Keratinocyte (primary cell): ENCODE measurements at regions not wholly inside any gene's neighbourhood (a gene's known extent, or its start where the extent isn't known, plus 50 kb on each side); places are given as distances from the start of the nearest gene placed in this dataset.

Source experiments
- DNase-seq: peaks from one replicate; pipeline ENCODE4 v3.0.0-alpha.2; 2011; ENCODE audit warnings: low read depth, missing footprints, low spot score
- FAIRE-seq: peaks from 2 replicates; lab custom pipeline; 2011; peaks lifted over from hg19 to GRCh38; lab: Jason Lieb, UNC
- H2AFZ ChIP-seq: 2 replicates; pipeline ENCODE4 v1.6.0; 2012; ENCODE audit warnings: low read length, control low read depth, inconsistent platforms; ENCODE audit not compliant: control insufficient read depth
- H3K27ac ChIP-seq: 2 replicates; pipeline ENCODE4 v1.5.1; 2011; ENCODE audit warnings: low read length; ENCODE audit not compliant: control insufficient read depth, insufficient read depth
- H3K27me3 ChIP-seq: 3 replicates; pipeline ENCODE4 v1.6.0; 2011; ENCODE audit warnings: low read length; ENCODE audit not compliant: control insufficient read depth, insufficient read depth; ENCODE audit errors: extremely low read depth
- H3K36me3 ChIP-seq, 2 experiments: 2 replicates in 1 of 2; 3 replicates in 1 of 2; pipeline ENCODE4 v1.5.1; 2011; ENCODE audit warnings: low read length in 2 of 2, mild to moderate bottlenecking in 1 of 2; ENCODE audit not compliant: control insufficient read depth in 2 of 2, insufficient read depth in 2 of 2; ENCODE audit errors: extremely low read depth in 1 of 2
- H3K4me1 ChIP-seq: 3 replicates; pipeline ENCODE4 v1.5.1; 2011; ENCODE audit warnings: low read length; ENCODE audit not compliant: control insufficient read depth, insufficient read depth; ENCODE audit errors: extremely low read depth
- H3K4me2 ChIP-seq: 3 replicates; pipeline ENCODE4 v1.6.0; 2011; ENCODE audit warnings: low read depth, low read length; ENCODE audit not compliant: control insufficient read depth, insufficient read depth; ENCODE audit errors: extremely low read depth
- H3K4me3 ChIP-seq, 3 experiments: fragments of 200-600 bp in 1 of 3; sonication (generic) in 1 of 3; 2 replicates in 2 of 3; 3 replicates in 1 of 3; pipeline ENCODE4 v1.5.1; 2011 to 2016; ENCODE audit warnings: low read length in 3 of 3, mild to moderate bottlenecking in 3 of 3, control low read depth in 2 of 3, inconsistent platforms in 1 of 3, low read depth in 1 of 3, mixed read lengths in 1 of 3, mixed run types in 1 of 3, moderate library complexity in 1 of 3; ENCODE audit not compliant: control insufficient read depth in 2 of 3, insufficient read depth in 2 of 3; ENCODE audit errors: extremely low read depth in 1 of 3
- H3K79me2 ChIP-seq: 2 replicates; pipeline ENCODE4 v1.6.0; 2012; ENCODE audit warnings: low read length; ENCODE audit not compliant: control insufficient read depth, insufficient read depth
- H3K9ac ChIP-seq: 3 replicates; pipeline ENCODE4 v1.6.0; 2011; ENCODE audit warnings: low read length; ENCODE audit not compliant: control insufficient read depth, insufficient read depth; ENCODE audit errors: extremely low read depth
- H3K9me1 ChIP-seq: 3 replicates; pipeline ENCODE4 v1.6.0; 2011; ENCODE audit warnings: low read length; ENCODE audit not compliant: control insufficient read depth, insufficient read depth; ENCODE audit errors: extremely low read depth
- H3K9me3 ChIP-seq: 2 replicates; pipeline ENCODE4 v1.5.1; 2012; ENCODE audit warnings: low read depth, low read length; ENCODE audit not compliant: control insufficient read depth
- H4K20me1 ChIP-seq: 3 replicates; pipeline ENCODE4 v1.6.0; 2011; ENCODE audit warnings: low read length; ENCODE audit not compliant: control insufficient read depth, insufficient read depth; ENCODE audit errors: extremely low read depth
- EZH2 ChIP-seq: IDR thresholded peaks from one replicate; pipeline ENCODE4 v1.6.1; 2012; ENCODE audit warnings: inconsistent platforms, mild to moderate bottlenecking, low read length, moderate library complexity
- dilution Hi-C: fragments of 300-500 bp; cut with MboI; formaldehyde crosslinking; loops from one replicate; pipeline ENCODE4 v1.7.0; 2020; ENCODE audit warnings: low sequenced_read_pairs; ENCODE audit not compliant: extremely low pct_ligation_motif_present
- TF ChIP-seq, protein P1 (sequence below), 3 experiments: IDR thresholded peaks in 1 of 3; conservative IDR thresholded peaks in 1 of 3; optimal IDR thresholded peaks in 1 of 3; 2 replicates in 2 of 3; 3 replicates in 1 of 3; pipeline versions ENCODE3 to v1.5.1; 2011; ENCODE audit warnings: low read length in 3 of 3, mild to moderate bottlenecking in 3 of 3, moderate library complexity in 2 of 3, control low read depth in 1 of 3, inconsistent platforms in 1 of 3; ENCODE audit not compliant: insufficient read depth in 2 of 3; ENCODE audit errors: extremely low read depth in 1 of 3

DNA sequence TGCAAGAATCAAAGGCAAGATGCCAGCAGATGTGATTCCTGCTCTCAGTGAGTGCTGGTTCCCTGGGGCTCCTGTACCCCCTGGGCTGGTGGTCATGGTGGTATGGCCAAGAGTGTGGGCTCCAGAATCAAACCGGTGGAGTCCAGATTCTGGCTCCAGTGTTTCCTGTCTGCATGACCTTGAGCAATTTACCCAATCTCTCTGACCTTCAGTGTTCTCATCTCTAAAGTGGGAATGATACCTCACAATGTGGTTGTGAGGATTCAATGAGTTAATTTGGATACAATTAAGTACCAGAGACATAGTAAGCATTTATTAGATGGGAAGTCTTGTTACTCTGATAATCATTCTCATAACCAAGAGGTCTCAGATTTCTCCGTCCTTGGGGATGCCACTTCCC is 218.4 kb upstream of the JARID2 start:
- dilution Hi-C loops = no loop called here
- DNase-seq (no peak), FAIRE-seq (no peak)
- H3K4me2 ChIP-seq = no peak overlapping the region
- H3K9me3 ChIP-seq = no peaks in the 10 kb centered on the region
- no peak overlapping the region for H3K9ac ChIP-seq
- H3K36me3 ChIP-seq = no peaks in the 10 kb centered on the region
- no peaks in the 10 kb centered on the region for H4K20me1 ChIP-seq
- no peaks in the 10 kb centered on the region for H3K79me2 ChIP-seq
- no peak for TF ChIP-seq EZH2
- TF ChIP-seq, protein P1, sequence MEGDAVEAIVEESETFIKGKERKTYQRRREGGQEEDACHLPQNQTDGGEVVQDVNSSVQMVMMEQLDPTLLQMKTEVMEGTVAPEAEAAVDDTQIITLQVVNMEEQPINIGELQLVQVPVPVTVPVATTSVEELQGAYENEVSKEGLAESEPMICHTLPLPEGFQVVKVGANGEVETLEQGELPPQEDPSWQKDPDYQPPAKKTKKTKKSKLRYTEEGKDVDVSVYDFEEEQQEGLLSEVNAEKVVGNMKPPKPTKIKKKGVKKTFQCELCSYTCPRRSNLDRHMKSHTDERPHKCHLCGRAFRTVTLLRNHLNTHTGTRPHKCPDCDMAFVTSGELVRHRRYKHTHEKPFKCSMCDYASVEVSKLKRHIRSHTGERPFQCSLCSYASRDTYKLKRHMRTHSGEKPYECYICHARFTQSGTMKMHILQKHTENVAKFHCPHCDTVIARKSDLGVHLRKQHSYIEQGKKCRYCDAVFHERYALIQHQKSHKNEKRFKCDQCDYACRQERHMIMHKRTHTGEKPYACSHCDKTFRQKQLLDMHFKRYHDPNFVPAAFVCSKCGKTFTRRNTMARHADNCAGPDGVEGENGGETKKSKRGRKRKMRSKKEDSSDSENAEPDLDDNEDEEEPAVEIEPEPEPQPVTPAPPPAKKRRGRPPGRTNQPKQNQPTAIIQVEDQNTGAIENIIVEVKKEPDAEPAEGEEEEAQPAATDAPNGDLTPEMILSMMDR (optimal IDR thresholded peaks at IDR 0.05 in 1 of 3, IDR thresholded peaks at IDR 0.05 in 1 of 3, conservative IDR thresholded peaks at IDR 0.05 in 1 of 3; ENCODE audit: extremely low read depth in 1 of 3, insufficient read depth in 2 of 3, low read length in 3 of 3) = no peak
- H3K27ac ChIP-seq = no peak overlapping the region
- H3K4me3 ChIP-seq = no peak overlapping the region
- H2AFZ ChIP-seq = no peak overlapping the region
- H3K9me1 ChIP-seq = no peaks in the 10 kb centered on the region
- H3K4me1 ChIP-seq = no peaks in the 10 kb centered on the region
- H3K27me3 ChIP-seq = no peaks in the 10 kb centered on the region

GRCh38 chr6:15032015-15032414 is 213.9 kb upstream of the JARID2 start:
- Histone ChIP-seq H3K4me3 (no peak overlapping the region), H3K4me1 (no peaks in the 10 kb centered on the region), H4K20me1 (no peaks in the 10 kb centered on the region), H3K27me3 (no peaks in the 10 kb centered on the region), H3K9ac (no peak overlapping the region), H2AFZ (no peak overlapping the region), H3K79me2 (no peaks in the 10 kb centered on the region), H3K36me3 (no peaks in the 10 kb centered on the region), H3K9me1 (no peaks in the 10 kb centered on the region), H3K27ac (no peak overlapping the region), H3K9me3 (no peaks in the 10 kb centered on the region), H3K4me2 (no peak overlapping the region)
- no peak for TF ChIP-seq EZH2
- TF ChIP-seq, protein P1 (optimal IDR thresholded peaks at IDR 0.05 in 1 of 3, IDR thresholded peaks at IDR 0.05 in 1 of 3, conservative IDR thresholded peaks at IDR 0.05 in 1 of 3; ENCODE audit: extremely low read depth in 1 of 3, insufficient read depth in 2 of 3, low read length in 3 of 3) = no peak
- dilution Hi-C loops = no loop called here
- no peak for DNase-seq
- FAIRE-seq = no peak
